ENCODE measurements at regions not wholly inside any gene's neighbourhood (a gene's known extent, or its start where the extent isn't known, plus 50 kb on each side); places are given as distances from the start of the nearest gene placed in this dataset.
"Not testable (repeated sequence)": the region's sequence is repeated elsewhere in the genome, so short reads cannot be mapped to it uniquely, and the experiment has no call there.

GRCh38 chr7:9029681-9030530 is 596.5 kb downstream of the NXPH1 start:
- DNase-seq: peak in 7 of 42 donors; percentile 5 to 18 (median 15)
- intact Hi-C loops (cut with DNase I): no loop called here

- intact Hi-C loops (cut with DNase I): no loop called here
Measured at GRCh38 chr7:9030976-9031375, 597.6 kb downstream of the NXPH1 start.

GRCh38 chr7:9031386-9031785 is 598.0 kb downstream of the NXPH1 start:
- no peak for DNase-seq
- intact Hi-C loops (cut with DNase I): no loop called here

More at GRCh38 chr7:9030976-9031375, 597.6 kb downstream of the NXPH1 start:
- DNase-seq: no peak

GRCh38 chr7:9036080-9036479 is 602.7 kb downstream of the NXPH1 start:
- DNase-seq: no peak
- intact Hi-C loops (cut with DNase I): no loop called here

- no peak for DNase-seq
- intact Hi-C loops (cut with DNase I): no loop called here
Measured at GRCh38 chr7:9071160-9071762, 637.9 kb downstream of the NXPH1 start.

- intact Hi-C loops (cut with DNase I); DNase-seq: not testable (repeated sequence)
Measured at GRCh38 chr7:9075774-9076173, 642.4 kb downstream of the NXPH1 start.

GRCh38 chr7:9082203-9082602 is 648.8 kb downstream of the NXPH1 start:
- intact Hi-C loops (cut with DNase I): no loop called here
- DNase-seq: no peak

GRCh38 chr7:9083837-9084236 is 650.4 kb downstream of the NXPH1 start:
- intact Hi-C loops (cut with DNase I): no loop called here
- no peak for DNase-seq

- intact Hi-C loops (cut with DNase I): no loop called here
- DNase-seq: no peak
Measured at GRCh38 chr7:9091282-9091681, 657.9 kb downstream of the NXPH1 start.

- intact Hi-C loops (cut with DNase I): no loop called here
- DNase-seq: no peak
Measured at GRCh38 chr7:9097565-9098060, 664.2 kb downstream of the NXPH1 start.

- DNase-seq: no peak
- intact Hi-C loops (cut with DNase I): no loop called here
Measured at GRCh38 chr7:9100289-9100688, 666.9 kb downstream of the NXPH1 start.

- DNase-seq: no peak
- intact Hi-C loops (cut with DNase I): no loop called here
Measured at GRCh38 chr7:9102846-9103245, 669.4 kb downstream of the NXPH1 start.

- intact Hi-C loops (cut with DNase I): no loop called here
- no peak for DNase-seq
Measured at GRCh38 chr7:9106747-9107146, 673.3 kb downstream of the NXPH1 start.

GRCh38 chr7:9120331-9120730 is 686.9 kb downstream of the NXPH1 start:
- intact Hi-C loops (cut with DNase I): no loop called here
- no peak for DNase-seq

- intact Hi-C loops (cut with DNase I): no loop called here
- DNase-seq: no peak
Measured at GRCh38 chr7:9124320-9124719, 690.9 kb downstream of the NXPH1 start.

- intact Hi-C loops (cut with DNase I): no loop called here
- no peak for DNase-seq
Measured at GRCh38 chr7:9125246-9125645, 691.8 kb downstream of the NXPH1 start.

GRCh38 chr7:9127901-9128300 is 694.5 kb downstream of the NXPH1 start:
- DNase-seq: no peak
- intact Hi-C loops (cut with DNase I): no loop called here

GRCh38 chr7:9148687-9149086 is 715.3 kb downstream of the NXPH1 start:
- intact Hi-C loops (cut with DNase I): no loop called here
- DNase-seq: no peak

GRCh38 chr7:9149499-9150082 is 716.2 kb downstream of the NXPH1 start:
- no peak for DNase-seq
- intact Hi-C loops (cut with DNase I): no loop called here

GRCh38 chr7:9163691-9164090 is 730.3 kb downstream of the NXPH1 start:
- intact Hi-C loops (cut with DNase I); DNase-seq: not testable (repeated sequence)

All from head of caudate nucleus (tissue), 42 donors.